ENCODE measurements at regions not wholly inside any gene's neighbourhood (a gene's known extent, or its start where the extent isn't known, plus 50 kb on each side); places are given as distances from the start of the nearest gene placed in this dataset.

- no peaks in the 10 kb centered on the region for H3K9me3 ChIP-seq (ENCODE audit: insufficient read depth, low read depth, low read length)
These were observed 166.9 kb upstream of the SPRY4 start for GRCh38 chr5:142491679-142492078.

GRCh38 chr5:142491270-142491669 lies 166.4 kb upstream of the SPRY4 start:
- Histone ChIP-seq H3K4me1 (ENCODE audit: insufficient read depth, low read length) (peaks cover 22% of the 10 kb centered on the region), H3K9me3 (ENCODE audit: insufficient read depth, low read depth, low read length) (no peaks in the 10 kb centered on the region), H3K27ac (ENCODE audit: low read depth, low read length) (peak overlapping the region; percentile 7), H3K27me3 (ENCODE audit: insufficient read depth, low read length) (no peaks in the 10 kb centered on the region; the same call in 1 of the 2 replicates), H3K36me3 (ENCODE audit: insufficient read depth, low read length) (no peaks in the 10 kb centered on the region), H3K4me3 (ENCODE audit: low read length) (no peak overlapping the region), H3K9ac (ENCODE audit: low read depth, low read length) (peak overlapping the region; percentile 57; the same call in 1 of the 2 replicates)
- WGBS, result 58% methylated on average over 8 of the region's 8 CpGs

More at GRCh38 chr5:142491679-142492078, 166.9 kb upstream of the SPRY4 start:
- Histone ChIP-seq H3K4me3 (ENCODE audit: low read length) (no peak overlapping the region), H3K27ac (ENCODE audit: low read depth, low read length) (no peak overlapping the region), H3K27me3 (ENCODE audit: insufficient read depth, low read length) (no peaks in the 10 kb centered on the region; the same call in 1 of the 2 replicates), H3K4me1 (ENCODE audit: insufficient read depth, low read length) (peaks cover 22% of the 10 kb centered on the region), H3K36me3 (ENCODE audit: insufficient read depth, low read length) (no peaks in the 10 kb centered on the region), H3K9ac (ENCODE audit: low read depth, low read length) (peak overlapping the region; percentile 57; the same call in 1 of the 2 replicates)
- 83% methylated on average over 8 of the region's 8 CpGs for WGBS

GRCh38 chr5:142486581-142486980 lies 161.8 kb upstream of the SPRY4 start:
- Histone ChIP-seq H3K9ac (ENCODE audit: low read depth, low read length) (no peak overlapping the region), H3K27ac (ENCODE audit: low read depth, low read length) (no peak overlapping the region), H3K4me1 (ENCODE audit: insufficient read depth, low read length) (peaks cover 10% of the 10 kb centered on the region; the same call in 1 of the 2 replicates), H3K36me3 (ENCODE audit: insufficient read depth, low read length) (no peaks in the 10 kb centered on the region), H3K9me3 (ENCODE audit: insufficient read depth, low read depth, low read length) (no peaks in the 10 kb centered on the region), H3K4me3 (ENCODE audit: low read length) (no peak overlapping the region), H3K27me3 (ENCODE audit: insufficient read depth, low read length) (no peaks in the 10 kb centered on the region; the same call in 1 of the 2 replicates)
- WGBS, result 86% methylated on average over 2 of the region's 2 CpGs

GRCh38 chr5:142486020-142486419 lies 161.2 kb upstream of the SPRY4 start:
- Histone ChIP-seq H3K27me3 (ENCODE audit: insufficient read depth, low read length) (no peaks in the 10 kb centered on the region; the same call in 1 of the 2 replicates), H3K4me3 (ENCODE audit: low read length) (no peak overlapping the region), H3K9me3 (ENCODE audit: insufficient read depth, low read depth, low read length) (no peaks in the 10 kb centered on the region), H3K27ac (ENCODE audit: low read depth, low read length) (no peak overlapping the region), H3K4me1 (ENCODE audit: insufficient read depth, low read length) (peaks cover 5% of the 10 kb centered on the region; the same call in 1 of the 2 replicates), H3K9ac (ENCODE audit: low read depth, low read length) (no peak overlapping the region), H3K36me3 (ENCODE audit: insufficient read depth, low read length) (no peaks in the 10 kb centered on the region)
- 95% methylated on average over 2 of the region's 2 CpGs for WGBS

- Histone ChIP-seq H3K4me1 (ENCODE audit: insufficient read depth, low read length) (no peaks in the 10 kb centered on the region; the same call in 1 of the 2 replicates), H3K27ac (ENCODE audit: low read depth, low read length) (no peak overlapping the region), H3K9me3 (ENCODE audit: insufficient read depth, low read depth, low read length) (0 out of 2 replicates have a peak, but pooled peaks cover 2% of the 10 kb centered on the region), H3K36me3 (ENCODE audit: insufficient read depth, low read length) (no peaks in the 10 kb centered on the region), H3K9ac (ENCODE audit: low read depth, low read length) (no peak overlapping the region), H3K4me3 (ENCODE audit: low read length) (no peak overlapping the region), H3K27me3 (ENCODE audit: insufficient read depth, low read length) (no peaks in the 10 kb centered on the region; the same call in 1 of the 2 replicates)
- WGBS, result 97% methylated on average over 2 of the region's 2 CpGs
These were observed 160.1 kb upstream of the SPRY4 start for GRCh38 chr5:142484821-142485387.

- H3K9me3 ChIP-seq (ENCODE audit: insufficient read depth, low read depth, low read length), result peaks cover 12% of the 10 kb centered on the region
- 100% methylated on average over 1 of the region's 2 CpGs for WGBS
These were observed 157.4 kb upstream of the SPRY4 start for GRCh38 chr5:142482207-142482606.

GRCh38 chr5:142481410-142481809 lies 156.6 kb upstream of the SPRY4 start:
- H3K4me3 ChIP-seq (ENCODE audit: low read length), result no peak overlapping the region
- WGBS, result 92% methylated on average over 3 of the region's 3 CpGs
- no peak overlapping the region for H3K27ac ChIP-seq (ENCODE audit: low read depth, low read length)
- peaks cover 6% of the 10 kb centered on the region; the same call in 1 of the 2 replicates for H3K36me3 ChIP-seq (ENCODE audit: insufficient read depth, low read length)
- H3K9ac ChIP-seq (ENCODE audit: low read depth, low read length), result no peak overlapping the region
- H3K27me3 ChIP-seq (ENCODE audit: insufficient read depth, low read length), result no peaks in the 10 kb centered on the region
- peaks cover 2% of the 10 kb centered on the region; the same call in 1 of the 2 replicates for H3K4me1 ChIP-seq (ENCODE audit: insufficient read depth, low read length)
- H3K9me3 ChIP-seq (ENCODE audit: insufficient read depth, low read depth, low read length), result peaks cover 12% of the 10 kb centered on the region

More at GRCh38 chr5:142482207-142482606, 157.4 kb upstream of the SPRY4 start:
- Histone ChIP-seq H3K4me3 (ENCODE audit: low read length) (no peak overlapping the region), H3K27me3 (ENCODE audit: insufficient read depth, low read length) (no peaks in the 10 kb centered on the region), H3K9ac (ENCODE audit: low read depth, low read length) (no peak overlapping the region), H3K4me1 (ENCODE audit: insufficient read depth, low read length) (no peaks in the 10 kb centered on the region; the same call in 1 of the 2 replicates), H3K27ac (ENCODE audit: low read depth, low read length) (no peak overlapping the region), H3K36me3 (ENCODE audit: insufficient read depth, low read length) (peaks cover 6% of the 10 kb centered on the region; the same call in 1 of the 2 replicates)

- Histone ChIP-seq H3K4me3 (ENCODE audit: low read length) (no peak overlapping the region), H3K27ac (ENCODE audit: low read depth, low read length) (no peak overlapping the region), H3K9ac (ENCODE audit: low read depth, low read length) (no peak overlapping the region), H3K4me1 (ENCODE audit: insufficient read depth, low read length) (peaks cover 16% of the 10 kb centered on the region), H3K36me3 (ENCODE audit: insufficient read depth, low read length) (peaks cover 6% of the 10 kb centered on the region; the same call in 1 of the 2 replicates), H3K27me3 (ENCODE audit: insufficient read depth, low read length) (no peaks in the 10 kb centered on the region), H3K9me3 (ENCODE audit: insufficient read depth, low read depth, low read length) (peaks cover 12% of the 10 kb centered on the region)
- 90% methylated on average over 3 of the region's 3 CpGs for WGBS
These were observed 155.2 kb upstream of the SPRY4 start for GRCh38 chr5:142479854-142480519.

- H3K9ac ChIP-seq (ENCODE audit: low read depth, low read length), result no peak overlapping the region
- no peak overlapping the region for H3K27ac ChIP-seq (ENCODE audit: low read depth, low read length)
- peaks cover 12% of the 10 kb centered on the region for H3K9me3 ChIP-seq (ENCODE audit: insufficient read depth, low read depth, low read length)
- H3K4me3 ChIP-seq (ENCODE audit: low read length), result no peak overlapping the region
- H3K27me3 ChIP-seq (ENCODE audit: insufficient read depth, low read length), result no peaks in the 10 kb centered on the region
- peaks cover 24% of the 10 kb centered on the region for H3K4me1 ChIP-seq (ENCODE audit: insufficient read depth, low read length)
- H3K36me3 ChIP-seq (ENCODE audit: insufficient read depth, low read length), result peaks cover 6% of the 10 kb centered on the region; the same call in 1 of the 2 replicates
These were observed 154.3 kb upstream of the SPRY4 start for GRCh38 chr5:142479150-142479549.

GRCh38 chr5:142478113-142478512 lies 153.3 kb upstream of the SPRY4 start:
- Histone ChIP-seq H3K4me1 (ENCODE audit: insufficient read depth, low read length) (peaks cover 24% of the 10 kb centered on the region), H3K36me3 (ENCODE audit: insufficient read depth, low read length) (peaks cover 6% of the 10 kb centered on the region; the same call in 1 of the 2 replicates), H3K27me3 (ENCODE audit: insufficient read depth, low read length) (no peaks in the 10 kb centered on the region), H3K4me3 (ENCODE audit: low read length) (no peak overlapping the region), H3K9ac (ENCODE audit: low read depth, low read length) (no peak overlapping the region), H3K27ac (ENCODE audit: low read depth, low read length) (no peak overlapping the region), H3K9me3 (ENCODE audit: insufficient read depth, low read depth, low read length) (peaks cover 12% of the 10 kb centered on the region)
- 90% methylated on average over 1 of the region's 1 CpG for WGBS

GRCh38 chr5:142475102-142475513 lies 150.3 kb upstream of the SPRY4 start:
- 16% methylated on average over 2 of the region's 2 CpGs for WGBS
- Histone ChIP-seq H3K27me3 (ENCODE audit: insufficient read depth, low read length) (no peaks in the 10 kb centered on the region), H3K4me1 (ENCODE audit: insufficient read depth, low read length) (peaks cover 24% of the 10 kb centered on the region), H3K27ac (ENCODE audit: low read depth, low read length) (peak overlapping the region; percentile 68), H3K4me3 (ENCODE audit: low read length) (no peak overlapping the region), H3K36me3 (ENCODE audit: insufficient read depth, low read length) (peaks cover 6% of the 10 kb centered on the region; the same call in 1 of the 2 replicates), H3K9ac (ENCODE audit: low read depth, low read length) (peak overlapping the region; percentile 29; the same call in 1 of the 2 replicates), H3K9me3 (ENCODE audit: insufficient read depth, low read depth, low read length) (peaks cover 11% of the 10 kb centered on the region)
